HG03045 (cell line): ENCODE measurements at regions not wholly inside any gene's neighbourhood (a gene's known extent, or its start where the extent isn't known, plus 50 kb on each side); places are given as distances from the start of the nearest gene placed in this dataset.

ENCODE experiments used
- ATAC-seq: cut with Tn5 transposase; IDR thresholded peaks from one replicate; pipeline ENCODE4 v1.9.1; 2021; ENCODE audit warnings: mild to moderate bottlenecking, moderate library complexity; ENCODE audit not compliant: unreplicated experiment

DNA sequence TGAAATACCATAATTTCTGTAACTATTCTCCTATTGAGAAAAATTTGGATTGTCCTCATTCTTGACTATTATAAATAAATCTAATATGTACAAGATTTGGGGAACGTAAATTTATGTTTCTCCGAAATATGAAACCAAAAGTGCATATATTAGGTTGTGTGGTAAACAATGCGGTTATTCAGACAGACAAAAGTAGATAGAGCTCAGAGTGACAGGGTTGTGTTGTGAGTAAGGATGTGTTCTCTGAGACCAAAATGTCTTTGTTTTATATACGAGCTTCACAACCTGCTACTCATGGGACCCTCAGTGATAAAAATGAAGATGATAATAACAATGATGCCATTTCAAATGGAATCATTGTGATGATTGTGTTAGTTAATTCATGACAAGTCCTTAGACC lies 796.3 kb upstream of the SLC10A2 start:
- ATAC-seq = no peak

GRCh38 chr13:103859952-103860351 lies 793.7 kb upstream of the SLC10A2 start:
- no peak for ATAC-seq

GRCh38 chr13:103852036-103852435 lies 785.8 kb upstream of the SLC10A2 start:
- ATAC-seq = no peak

GRCh38 chr13:103844471-103844870 lies 778.3 kb upstream of the SLC10A2 start:
- ATAC-seq = no peak

- no peak for ATAC-seq
Observed at GRCh38 chr13:103839460-103839859, 773.2 kb upstream of the SLC10A2 start.

- no peak for ATAC-seq
Observed at GRCh38 chr13:103835052-103835451, 768.8 kb upstream of the SLC10A2 start.

DNA sequence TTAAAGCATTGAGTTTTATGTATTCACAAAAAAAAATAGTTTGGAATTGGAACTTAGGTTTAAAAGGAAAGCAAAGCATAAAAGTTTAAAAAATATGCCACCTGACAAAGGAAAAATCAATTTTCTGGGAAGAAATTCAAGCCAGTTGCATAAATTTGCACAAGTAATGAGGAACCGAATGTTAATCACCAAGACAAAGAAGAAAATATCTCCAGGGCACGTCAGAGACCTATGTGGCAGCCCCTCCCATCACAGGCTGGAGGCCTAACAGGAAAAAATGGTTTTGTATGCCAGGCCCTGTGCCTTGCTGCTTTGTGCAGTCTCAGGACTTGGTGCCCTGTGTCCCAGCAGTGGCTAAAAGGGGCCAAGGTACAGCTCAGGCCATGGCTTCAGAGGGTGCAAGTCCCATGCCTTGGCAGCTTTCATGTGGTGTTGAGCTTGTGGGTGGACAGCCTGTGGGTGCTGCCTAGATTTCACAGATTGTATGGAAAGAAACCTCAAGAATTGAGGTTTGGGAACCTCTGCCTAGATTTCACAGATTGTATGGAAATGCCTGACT lies 767.2 kb upstream of the SLC10A2 start:
- no peak for ATAC-seq

DNA sequence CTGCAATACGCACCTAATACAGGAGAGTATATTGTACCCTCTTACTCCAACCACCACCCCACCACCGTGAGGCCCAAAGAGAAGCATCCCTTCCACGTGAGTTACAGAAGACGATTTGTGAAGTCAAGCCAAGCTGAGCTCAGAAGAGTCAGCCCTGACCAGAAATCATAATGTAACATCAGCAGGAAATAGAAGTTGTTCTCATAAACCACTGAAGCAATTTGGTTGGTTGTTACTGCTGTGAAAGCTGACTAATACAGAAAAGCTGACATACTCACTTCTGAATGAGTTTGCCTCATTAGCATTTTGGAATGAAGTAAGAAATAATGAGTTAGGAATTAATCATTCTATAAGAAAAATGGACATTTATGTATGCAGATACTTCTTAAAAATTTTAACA lies 749.4 kb upstream of the SLC10A2 start:
- no peak for ATAC-seq

GRCh38 chr13:103812971-103813370 lies 746.8 kb upstream of the SLC10A2 start:
- ATAC-seq = no peak

- ATAC-seq = no peak
Observed at GRCh38 chr13:103812558-103812957, 746.3 kb upstream of the SLC10A2 start.

- ATAC-seq = no peak
Observed at GRCh38 chr13:103810026-103810425, 743.8 kb upstream of the SLC10A2 start.

DNA sequence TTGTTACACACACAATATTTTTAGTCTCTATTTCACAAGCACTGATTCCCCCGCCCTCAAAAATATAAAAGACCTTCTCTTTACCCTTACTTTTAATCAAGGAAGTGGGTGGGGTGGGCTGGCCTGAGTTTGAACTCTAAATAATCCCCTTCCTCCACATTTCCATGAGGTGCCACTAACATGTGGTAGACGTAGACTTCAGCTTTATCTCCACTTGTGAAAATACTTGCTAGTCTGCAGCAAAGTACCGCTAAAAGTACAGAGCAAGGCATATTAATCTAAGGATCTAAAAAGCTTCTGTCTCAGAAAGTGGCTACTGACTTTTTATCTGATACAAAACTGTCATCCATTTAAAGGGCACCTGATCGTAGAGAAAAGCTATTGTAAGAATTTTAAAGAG lies 739.6 kb upstream of the SLC10A2 start:
- ATAC-seq = no peak

DNA sequence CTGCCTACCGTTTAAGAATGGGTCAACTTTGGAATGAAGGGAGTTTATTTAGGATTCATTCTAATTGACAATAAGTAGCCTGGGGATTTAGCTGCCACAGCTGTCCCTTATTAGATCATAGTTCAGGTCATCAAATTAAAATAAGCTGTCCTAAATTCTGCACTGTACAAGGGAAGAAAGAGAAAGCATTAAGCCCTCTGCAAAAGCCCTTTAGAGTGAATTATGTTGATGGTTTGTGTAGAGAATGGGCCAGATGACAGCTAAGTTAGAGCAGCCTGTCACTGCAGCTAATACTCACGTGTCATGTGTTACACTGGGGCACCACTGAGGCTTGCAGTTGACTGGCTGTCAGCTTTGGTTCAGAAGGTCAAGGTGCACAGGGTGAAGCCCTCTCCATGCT lies 737.1 kb upstream of the SLC10A2 start:
- ATAC-seq = no peak

GRCh38 chr13:103799028-103799427 lies 732.8 kb upstream of the SLC10A2 start:
- no peak for ATAC-seq

DNA sequence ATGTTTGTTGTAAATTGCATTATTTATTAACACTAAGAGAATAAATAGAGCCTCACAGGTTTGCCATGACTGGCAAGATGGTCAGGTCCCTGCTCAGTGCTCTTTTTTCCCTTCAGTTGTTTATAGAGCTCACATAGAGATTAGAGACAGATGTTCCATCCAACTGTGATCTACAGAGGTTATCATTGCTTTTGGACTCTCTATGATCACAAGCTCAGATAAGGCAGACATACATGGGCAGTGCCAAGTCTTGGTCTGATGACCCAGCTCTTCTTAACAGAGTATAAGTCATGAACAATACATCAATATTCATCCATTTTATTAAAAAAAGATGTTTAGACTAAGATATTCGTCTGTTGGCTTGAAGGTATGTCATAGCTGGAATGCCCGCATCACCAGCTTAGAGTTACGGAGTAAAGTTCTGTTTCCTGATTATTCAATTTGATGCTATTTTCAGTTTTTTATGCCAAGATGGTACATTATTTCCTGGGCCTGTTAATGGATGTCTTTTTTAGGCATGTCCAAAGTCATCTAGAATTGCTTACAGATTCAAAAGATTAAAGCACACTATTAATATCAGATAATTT lies 729.8 kb upstream of the SLC10A2 start:
- no peak for ATAC-seq

DNA sequence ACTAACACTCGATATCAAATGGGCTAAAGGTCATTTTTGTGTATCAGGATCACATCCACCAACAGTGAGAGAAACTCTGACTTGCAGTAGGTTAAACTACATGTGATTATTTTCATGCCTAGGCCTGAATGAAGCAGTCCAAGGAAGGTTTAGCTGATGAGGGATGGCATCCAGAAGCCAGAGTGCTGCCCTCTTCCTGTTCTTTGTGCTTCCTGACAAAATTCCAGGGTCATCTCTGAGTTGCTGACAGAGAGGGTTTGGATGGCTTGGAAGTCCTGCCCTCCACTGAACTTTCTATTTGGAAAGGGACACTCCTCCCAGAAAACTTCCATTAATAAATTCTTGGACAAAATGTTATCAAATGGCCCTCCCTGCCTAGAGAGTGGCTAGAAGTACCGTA lies 728.3 kb upstream of the SLC10A2 start:
- no peak for ATAC-seq

GRCh38 chr13:103788061-103788652 lies 721.9 kb upstream of the SLC10A2 start:
- ATAC-seq = no peak

DNA sequence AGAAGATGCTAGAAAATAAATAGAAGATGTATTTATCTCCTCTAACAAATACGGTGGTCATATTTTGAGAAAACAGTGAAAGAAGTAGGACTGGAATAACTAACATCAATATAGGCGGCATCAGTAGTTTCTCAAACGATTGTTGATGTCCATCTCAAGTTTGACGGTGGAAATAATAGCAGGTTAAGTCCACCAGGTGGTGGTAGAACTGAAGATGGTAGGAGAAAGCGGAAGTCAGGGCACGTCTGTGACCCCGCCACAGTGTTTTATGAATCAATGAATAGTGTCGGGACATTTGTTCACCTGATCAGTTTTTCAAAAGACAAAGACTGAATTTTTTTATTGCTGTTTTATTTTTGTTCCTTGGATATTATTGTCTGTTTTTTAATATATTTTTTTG lies 706.4 kb upstream of the SLC10A2 start:
- no peak for ATAC-seq

DNA sequence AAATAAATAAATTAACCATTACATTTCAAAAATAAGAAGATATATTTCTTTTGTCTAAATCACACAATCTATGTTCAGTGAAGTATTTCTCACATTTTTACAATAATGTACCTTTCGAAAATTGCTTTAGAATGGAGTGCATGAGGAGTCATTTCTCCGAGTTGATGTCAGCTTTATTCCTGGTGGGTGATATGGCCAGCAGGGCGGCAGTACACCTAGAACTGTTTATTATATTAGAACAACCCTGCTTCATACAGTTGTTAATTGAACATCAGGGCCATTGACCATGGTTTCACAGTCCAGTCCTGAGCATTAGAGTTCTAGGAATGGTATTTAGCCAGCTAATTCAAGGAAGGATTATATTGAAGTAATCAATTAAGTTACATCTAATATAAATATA lies 696.3 kb upstream of the SLC10A2 start:
- no peak for ATAC-seq

DNA sequence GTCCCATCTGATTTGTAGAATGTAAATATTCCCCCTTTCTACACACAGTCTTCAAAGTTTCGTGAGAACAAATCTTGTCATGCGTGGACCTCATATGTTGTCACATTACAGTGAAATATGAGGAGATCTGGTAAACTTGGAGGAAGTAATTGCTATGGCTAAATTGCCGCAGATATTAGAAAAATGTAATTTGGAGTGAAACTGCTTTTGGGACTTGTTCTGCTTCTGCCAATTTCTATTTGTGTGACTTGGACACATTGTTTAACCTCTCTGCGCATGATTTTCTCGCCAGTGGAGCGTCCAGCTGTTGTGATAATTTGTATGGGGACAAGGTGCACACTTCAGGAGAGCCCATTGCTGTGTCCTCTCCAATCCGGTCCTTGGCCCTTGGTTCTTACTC lies 693.1 kb upstream of the SLC10A2 start:
- ATAC-seq = no peak

DNA sequence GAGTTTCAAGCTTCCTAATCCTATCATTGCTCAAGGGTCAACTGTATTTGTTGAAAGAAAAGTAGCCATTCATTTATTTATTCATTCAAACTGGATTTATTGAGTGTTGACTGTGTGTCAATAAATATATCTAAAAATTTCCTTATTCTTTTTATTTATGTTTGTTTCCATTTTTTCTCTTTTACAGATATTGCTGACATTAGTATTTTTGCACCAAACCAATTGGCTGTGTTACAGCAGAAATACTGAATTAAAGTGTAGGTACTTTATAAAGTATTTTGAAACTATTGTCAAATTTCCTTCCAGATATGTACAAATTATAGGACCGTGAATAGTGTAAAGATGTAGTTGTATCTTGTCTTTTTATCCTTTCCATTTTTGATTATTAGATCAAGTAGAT lies 692.0 kb upstream of the SLC10A2 start:
- no peak for ATAC-seq

DNA sequence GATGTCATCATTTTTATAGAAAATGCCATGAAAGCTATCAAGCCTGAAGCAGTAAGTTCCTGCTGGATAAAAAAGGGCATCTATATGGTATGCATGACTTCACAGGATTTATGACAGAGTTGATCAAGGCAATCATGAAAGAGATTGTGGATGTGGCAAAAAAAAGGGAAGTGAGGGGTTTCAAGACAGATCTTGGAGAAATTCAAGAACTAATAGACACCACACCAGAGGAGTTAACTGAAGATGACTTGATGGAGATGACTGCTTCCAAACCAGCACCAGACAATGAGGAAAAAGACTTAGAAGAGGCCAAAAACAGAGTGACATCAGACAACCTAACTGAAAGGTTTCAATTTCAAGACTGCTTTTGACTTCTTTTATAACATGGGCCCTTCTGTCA lies 691.1 kb upstream of the SLC10A2 start:
- ATAC-seq = no peak

DNA sequence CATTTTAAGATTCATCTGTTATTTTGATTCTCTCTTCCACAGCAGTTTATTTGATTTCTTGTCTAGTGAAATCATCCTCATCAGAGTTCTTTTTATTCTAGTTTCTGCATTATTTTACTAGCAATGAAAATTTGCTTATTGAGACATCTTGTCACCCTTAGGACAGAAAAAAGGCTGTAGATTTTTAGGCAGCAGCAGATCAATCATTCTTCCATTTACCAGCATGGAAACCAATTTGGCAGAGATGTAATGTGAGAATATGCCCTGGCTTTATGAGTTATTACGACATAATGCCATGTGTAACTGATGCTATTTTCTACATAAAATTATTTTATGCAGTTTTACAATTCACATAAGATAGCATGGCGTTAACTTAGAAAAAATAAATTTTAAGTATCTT lies 688.6 kb upstream of the SLC10A2 start:
- ATAC-seq = no peak
